ENCODE measurements at regions not wholly inside any gene's neighbourhood (a gene's known extent, or its start where the extent isn't known, plus 50 kb on each side); places are given as distances from the start of the nearest gene placed in this dataset.

GRCh38 chr3:124656531-124656930 lies 73.7 kb upstream of the UMPS start:
- H3K27ac Mint-ChIP-seq (ENCODE audit: unreplicated experiment) = no peak overlapping the region
- Histone ChIP-seq H3K9me3 (no peaks in the 10 kb centered on the region), H3K4me1 (peaks cover 11% of the 10 kb centered on the region), H3K4me3 (ENCODE audit: low read depth, low read length) (no peak overlapping the region), H3K36me3 (ENCODE audit: control insufficient read depth, insufficient read depth, low read length) (peaks cover 3% of the 10 kb centered on the region; the same call in 1 of the 2 replicates), H3K27me3 (replicated peaks; ENCODE audit: control insufficient read depth, insufficient read depth, low read length) (no peaks in the 10 kb centered on the region)
- ChIA-PET POLR2A (no interaction called here), CTCF (interaction anchor here (1.5 kb wide), 1 partner anchor 91 kb away, joined by 3 read pairs; no protein-coding TSS in a partner anchor)
- no peaks in the 10 kb centered on the region for H3K9me3 Mint-ChIP-seq (ENCODE audit: unreplicated experiment)
- peaks cover 9% of the 10 kb centered on the region for H3K4me1 Mint-ChIP-seq (ENCODE audit: low read depth, unreplicated experiment)
- no peak for DNase-seq
- no peak for TF ChIP-seq CTCF (IDR thresholded peaks at IDR 0.05; ENCODE audit: insufficient read depth in 1 of 2, low read depth in 1 of 2, low read length in 1 of 2, severe bottlenecking in 1 of 2, unreplicated experiment in 1 of 2)
- H3K27me3 Mint-ChIP-seq (ENCODE audit: insufficient read depth, unreplicated experiment) = no peaks in the 10 kb centered on the region
- BruUV-seq (replicated peaks) = no TSS peak
- peaks cover 83% of the 10 kb centered on the region for H3K36me3 Mint-ChIP-seq (ENCODE audit: insufficient read depth, unreplicated experiment)
- intact Hi-C loops (cut with micrococcal nuclease; ENCODE audit: unreplicated experiment) = no loop called here
- H3K4me3 Mint-ChIP-seq (ENCODE audit: unreplicated experiment) = no peak overlapping the region

GRCh38 chr3:124657138-124657537 lies 73.1 kb upstream of the UMPS start:
- H3K4me1 Mint-ChIP-seq (ENCODE audit: low read depth, unreplicated experiment) = peaks cover 9% of the 10 kb centered on the region
- CTCF ChIA-PET = no interaction called here
- peaks cover 1% of the 10 kb centered on the region; the same call in 1 of the 2 replicates for H3K36me3 ChIP-seq (ENCODE audit: control insufficient read depth, insufficient read depth, low read length)
- intact Hi-C loops (cut with micrococcal nuclease; ENCODE audit: unreplicated experiment) = no loop called here
- no peaks in the 10 kb centered on the region for H3K27me3 ChIP-seq (replicated peaks; ENCODE audit: control insufficient read depth, insufficient read depth, low read length)
- no peaks in the 10 kb centered on the region for H3K27me3 Mint-ChIP-seq (ENCODE audit: insufficient read depth, unreplicated experiment)
- BruUV-seq (replicated peaks) = no TSS peak
- no peak for DNase-seq
- no peak for TF ChIP-seq CTCF (IDR thresholded peaks at IDR 0.05; ENCODE audit: insufficient read depth in 1 of 2, low read depth in 1 of 2, low read length in 1 of 2, severe bottlenecking in 1 of 2, unreplicated experiment in 1 of 2)
- H3K9me3 ChIP-seq = no peaks in the 10 kb centered on the region
- no peak overlapping the region for H3K27ac Mint-ChIP-seq (ENCODE audit: unreplicated experiment)
- H3K36me3 Mint-ChIP-seq (ENCODE audit: insufficient read depth, unreplicated experiment) = peaks cover 83% of the 10 kb centered on the region
- no peaks in the 10 kb centered on the region for H3K9me3 Mint-ChIP-seq (ENCODE audit: unreplicated experiment)
- POLR2A ChIA-PET = interaction anchor here (0.6 kb wide), 1 partner anchor 17 kb away, joined by 4 read pairs; no protein-coding TSS in a partner anchor
- H3K4me1 ChIP-seq = peaks cover 11% of the 10 kb centered on the region
- no peak overlapping the region for H3K4me3 ChIP-seq (ENCODE audit: low read depth, low read length)
- no peak overlapping the region for H3K4me3 Mint-ChIP-seq (ENCODE audit: unreplicated experiment)

GRCh38 chr3:124658270-124658669 lies 72.0 kb upstream of the UMPS start:
- CTCF ChIA-PET = no interaction called here
- Mint-ChIP-seq H3K9me3 (ENCODE audit: unreplicated experiment) (no peaks in the 10 kb centered on the region), H3K4me3 (ENCODE audit: unreplicated experiment) (no peak overlapping the region), H3K4me1 (ENCODE audit: low read depth, unreplicated experiment) (peaks cover 2% of the 10 kb centered on the region), H3K27ac (ENCODE audit: unreplicated experiment) (no peak overlapping the region), H3K36me3 (ENCODE audit: insufficient read depth, unreplicated experiment) (peaks cover 81% of the 10 kb centered on the region), H3K27me3 (ENCODE audit: insufficient read depth, unreplicated experiment) (no peaks in the 10 kb centered on the region)
- DNase-seq = no peak
- Histone ChIP-seq H3K9me3 (no peaks in the 10 kb centered on the region), H3K4me3 (ENCODE audit: low read depth, low read length) (no peak overlapping the region), H3K4me1 (peaks cover 11% of the 10 kb centered on the region), H3K36me3 (ENCODE audit: control insufficient read depth, insufficient read depth, low read length) (peaks cover 1% of the 10 kb centered on the region; the same call in 1 of the 2 replicates), H3K27me3 (replicated peaks; ENCODE audit: control insufficient read depth, insufficient read depth, low read length) (no peaks in the 10 kb centered on the region)
- TF ChIP-seq CTCF (IDR thresholded peaks at IDR 0.05; ENCODE audit: insufficient read depth in 1 of 2, low read depth in 1 of 2, low read length in 1 of 2, severe bottlenecking in 1 of 2, unreplicated experiment in 1 of 2) = no peak
- BruUV-seq (replicated peaks) = no TSS peak
- POLR2A ChIA-PET = no interaction called here
- intact Hi-C loops (cut with micrococcal nuclease; ENCODE audit: unreplicated experiment) = no loop called here
